NCI-H1417 treated with DMSO at 0.1 percent for 48 hours (cell line): ENCODE measurements at regions not wholly inside any gene's neighbourhood (a gene's known extent, or its start where the extent isn't known, plus 50 kb on each side); places are given as distances from the start of the nearest gene placed in this dataset.
"Not testable (repeated sequence)": the region's sequence is repeated elsewhere in the genome, so short reads cannot be mapped to it uniquely, and the experiment has no call there.

Experiments used
- DNase-seq: peaks from one replicate; lab custom pipeline; 2025; lab: John Stamatoyannopoulos, UW

- DNase-seq = no peak
Measured at GRCh38 chr2:217366266-217366895, 506.5 kb upstream of the TNP1 start.

GRCh38 chr2:217365656-217366055 is 505.8 kb upstream of the TNP1 start:
- no peak for DNase-seq

- DNase-seq = no peak
Measured at GRCh38 chr2:217364224-217364623, 504.4 kb upstream of the TNP1 start.

GRCh38 chr2:217363470-217363869 is 503.6 kb upstream of the TNP1 start:
- no peak for DNase-seq

GRCh38 chr2:217362710-217363109 is 502.8 kb upstream of the TNP1 start:
- DNase-seq = no peak

GRCh38 chr2:217362286-217362685 is 502.4 kb upstream of the TNP1 start:
- DNase-seq = no peak

GRCh38 chr2:217361483-217361880 is 501.6 kb upstream of the TNP1 start:
- no peak for DNase-seq

- no peak for DNase-seq
Measured at GRCh38 chr2:217360781-217361482, 501.1 kb upstream of the TNP1 start.

GRCh38 chr2:217360111-217360510 is 500.2 kb upstream of the TNP1 start:
- no peak for DNase-seq

GRCh38 chr2:217357886-217358620 is 498.2 kb upstream of the TNP1 start:
- no peak for DNase-seq

GRCh38 chr2:217356781-217357180 is 496.9 kb upstream of the TNP1 start:
- no peak for DNase-seq

- no peak for DNase-seq
Measured at GRCh38 chr2:217356142-217356541, 496.3 kb upstream of the TNP1 start.

- no peak for DNase-seq
Measured at GRCh38 chr2:217353591-217353990, 493.7 kb upstream of the TNP1 start.

- DNase-seq = no peak
Measured at GRCh38 chr2:217351378-217351777, 491.5 kb upstream of the TNP1 start.

GRCh38 chr2:217349251-217349650 is 489.4 kb upstream of the TNP1 start:
- DNase-seq = no peak

GRCh38 chr2:217347630-217348029 is 487.8 kb upstream of the TNP1 start:
- DNase-seq = not testable (repeated sequence)

GRCh38 chr2:217346043-217346442 is 486.2 kb upstream of the TNP1 start:
- not testable (repeated sequence) for DNase-seq

- no peak for DNase-seq
Measured at GRCh38 chr2:217340899-217341298, 481.0 kb upstream of the TNP1 start.

GRCh38 chr2:217340176-217340575 is 480.3 kb upstream of the TNP1 start:
- DNase-seq = no peak

- no peak for DNase-seq
Measured at GRCh38 chr2:217339753-217340152, 479.9 kb upstream of the TNP1 start.

- no peak for DNase-seq
Measured at GRCh38 chr2:217338306-217338916, 478.5 kb upstream of the TNP1 start.

- DNase-seq = no peak
Measured at GRCh38 chr2:217337771-217338170, 477.9 kb upstream of the TNP1 start.

GRCh38 chr2:217336694-217337093 is 476.8 kb upstream of the TNP1 start:
- no peak for DNase-seq
